ENCODE measurements at regions not wholly inside any gene's neighbourhood (a gene's known extent, or its start where the extent isn't known, plus 50 kb on each side); places are given as distances from the start of the nearest gene placed in this dataset.

GRCh38 chr14:86104691-86105265, 574.8 kb downstream of the FLRT2 start:
- CTCF ChIA-PET = no interaction called here
- intact Hi-C loops (cut with micrococcal nuclease; ENCODE audit: unreplicated experiment) (no loop called here), in situ Hi-C loops (cut with HindIII; ENCODE audit: low pct_unique_long_range_greater_than_20kb, low sequenced_read_pairs) (no loop called here)
- H3K27me3 ChIP-seq (ENCODE audit: control insufficient read depth, insufficient read depth, low read length) = no peaks in the 10 kb centered on the region
- H3K4me1 ChIP-seq (ENCODE audit: control insufficient read depth, insufficient read depth, low read length) = no peaks in the 10 kb centered on the region
- no peak overlapping the region for H3K4me3 ChIP-seq (ENCODE audit: low read depth in 2 of 2, low read length in 2 of 2)
- BruUV-seq (replicated peaks) = no TSS peak
- ATAC-seq = no peak
- POLR2A ChIA-PET = no interaction called here
- no peak for DNase-seq (ENCODE audit: low read depth, low spot score)
- no peaks in the 10 kb centered on the region for H3K9me3 ChIP-seq (ENCODE audit: control insufficient read depth, insufficient read depth, low read depth, low read length)
- H3K36me3 ChIP-seq (ENCODE audit: control insufficient read depth, insufficient read depth, low read length) = no peaks in the 10 kb centered on the region
- no peak overlapping the region for H3K27ac ChIP-seq (ENCODE audit: low read length)
- TF ChIP-seq SIN3A (IDR thresholded peaks at IDR 0.05; ENCODE audit: borderline replicate concordance, insufficient read depth, low read depth, low read length) (no peak), POLR2AphosphoS5 (IDR thresholded peaks at IDR 0.05; ENCODE audit: low read depth, low read length) (no peak)

- H3K9me3 ChIP-seq (ENCODE audit: control insufficient read depth, insufficient read depth, low read depth, low read length) = no peaks in the 10 kb centered on the region
- intact Hi-C loops (cut with micrococcal nuclease; ENCODE audit: unreplicated experiment) (no loop called here), in situ Hi-C loops (cut with HindIII; ENCODE audit: low pct_unique_long_range_greater_than_20kb, low sequenced_read_pairs) (no loop called here)
- ChIA-PET POLR2A (no interaction called here), CTCF (no interaction called here)
- no peak overlapping the region for H3K27ac ChIP-seq (ENCODE audit: low read length)
- H3K36me3 ChIP-seq (ENCODE audit: control insufficient read depth, insufficient read depth, low read length) = no peaks in the 10 kb centered on the region
- no peak for ATAC-seq
- no peaks in the 10 kb centered on the region for H3K4me1 ChIP-seq (ENCODE audit: control insufficient read depth, insufficient read depth, low read length)
- no TSS peak for BruUV-seq (replicated peaks)
- H3K27me3 ChIP-seq (ENCODE audit: control insufficient read depth, insufficient read depth, low read length) = no peaks in the 10 kb centered on the region
- no peak for DNase-seq (ENCODE audit: low read depth, low spot score)
- H3K4me3 ChIP-seq (ENCODE audit: low read depth in 2 of 2, low read length in 2 of 2) = no peak overlapping the region
- no peak for TF ChIP-seq CTCF (IDR thresholded peaks at IDR 0.05)
- no peak for TF ChIP-seq SIN3A (IDR thresholded peaks at IDR 0.05; ENCODE audit: borderline replicate concordance, insufficient read depth, low read depth, low read length)
- no peak for TF ChIP-seq TCF7L2 (IDR thresholded peaks at IDR 0.05; ENCODE audit: low read depth, low read length)
- no peak for TF ChIP-seq POLR2AphosphoS5 (IDR thresholded peaks at IDR 0.05; ENCODE audit: low read depth, low read length)
- no peak for TF ChIP-seq REST (IDR thresholded peaks at IDR 0.05; ENCODE audit: insufficient read depth in 1 of 2, low read depth in 2 of 2, low read length in 1 of 2)
Observed at GRCh38 chr14:86094512-86094911, 564.6 kb downstream of the FLRT2 start.

GRCh38 chr14:86091811-86092210, 561.9 kb downstream of the FLRT2 start:
- no peak overlapping the region for H3K4me3 ChIP-seq (ENCODE audit: low read depth in 2 of 2, low read length in 2 of 2)
- CTCF ChIA-PET = no interaction called here
- H3K4me1 ChIP-seq (ENCODE audit: control insufficient read depth, insufficient read depth, low read length) = no peaks in the 10 kb centered on the region
- ATAC-seq = no peak
- POLR2A ChIA-PET = no interaction called here
- TF ChIP-seq TCF7L2 (IDR thresholded peaks at IDR 0.05; ENCODE audit: low read depth, low read length) = no peak
- TF ChIP-seq CTCF (IDR thresholded peaks at IDR 0.05) = no peak
- TF ChIP-seq SIN3A (IDR thresholded peaks at IDR 0.05; ENCODE audit: borderline replicate concordance, insufficient read depth, low read depth, low read length) = no peak
- TF ChIP-seq REST (IDR thresholded peaks at IDR 0.05; ENCODE audit: insufficient read depth in 1 of 2, low read depth in 2 of 2, low read length in 1 of 2) = no peak
- TF ChIP-seq POLR2AphosphoS5 (IDR thresholded peaks at IDR 0.05; ENCODE audit: low read depth, low read length) = no peak
- H3K27ac ChIP-seq (ENCODE audit: low read length) = no peak overlapping the region
- H3K36me3 ChIP-seq (ENCODE audit: control insufficient read depth, insufficient read depth, low read length) = no peaks in the 10 kb centered on the region
- BruUV-seq (replicated peaks) = no TSS peak
- in situ Hi-C loops (cut with HindIII; ENCODE audit: low pct_unique_long_range_greater_than_20kb, low sequenced_read_pairs) = no loop called here
- H3K9me3 ChIP-seq (ENCODE audit: control insufficient read depth, insufficient read depth, low read depth, low read length) = no peaks in the 10 kb centered on the region
- DNase-seq (ENCODE audit: low read depth, low spot score) = no peak
- no peaks in the 10 kb centered on the region for H3K27me3 ChIP-seq (ENCODE audit: control insufficient read depth, insufficient read depth, low read length)
- intact Hi-C loops (cut with micrococcal nuclease; ENCODE audit: unreplicated experiment) = no loop called here

All from Panc1 (cell line).